Uterus (tissue), 2 donors: ENCODE measurements at regions not wholly inside any gene's neighbourhood (a gene's known extent, or its start where the extent isn't known, plus 50 kb on each side); places are given as distances from the start of the nearest gene placed in this dataset.

Experiments used
- CTCF ChIP-seq, 4 experiments: fragments of 200-600 bp in 2 of 4; fragments of 450-650 bp in 2 of 4; sonication (generic) in 2 of 4; IDR thresholded peaks; one replicate each; pipeline ENCODE4 v1.5.1; 2016 to 2019; ENCODE audit warnings: antibody characterized with exemption in 4 of 4, mild to moderate bottlenecking in 2 of 4, moderate library complexity in 1 of 4
- POLR2A ChIP-seq, 2 donors: fragments of 450-650 bp; IDR thresholded peaks; one replicate each; pipeline ENCODE4 v1.6.1; 2016; ENCODE audit warnings: antibody characterized with exemption in 2 of 2, mild to moderate bottlenecking in 1 of 2, moderate library complexity in 1 of 2

- TF ChIP-seq CTCF (IDR thresholded peaks at IDR 0.05) (no peak), POLR2A (IDR thresholded peaks at IDR 0.05) (no peak)
Measured at GRCh38 chr9:109916316-109916715, 136.3 kb downstream of the PALM2AKAP2 start.
